Stomach smooth muscle (tissue), 2 donors: ENCODE measurements at regions not wholly inside any gene's neighbourhood (a gene's known extent, or its start where the extent isn't known, plus 50 kb on each side); places are given as distances from the start of the nearest gene placed in this dataset.

Source experiments
- H3K27ac ChIP-seq: one replicate; pipeline ENCODE4 v1.7.0; 2013; ENCODE audit warnings: mild to moderate bottlenecking, low read length, inconsistent platforms
- H3K27me3 ChIP-seq, 2 donors: one replicate each; pipeline ENCODE4 v1.7.0; 2013; ENCODE audit warnings: low read length in 2 of 2; ENCODE audit not compliant: insufficient read depth in 2 of 2, control insufficient read depth in 1 of 2
- H3K36me3 ChIP-seq, 2 donors: one replicate each; pipeline ENCODE4 v1.7.0; 2013; ENCODE audit warnings: low read length in 2 of 2; ENCODE audit not compliant: control insufficient read depth in 2 of 2, insufficient read depth in 2 of 2
- H3K4me1 ChIP-seq: one replicate; pipeline ENCODE4 v1.7.0; 2013; ENCODE audit warnings: low read length; ENCODE audit not compliant: control insufficient read depth, insufficient read depth
- H3K4me3 ChIP-seq, 2 donors: one replicate each; pipeline ENCODE4 v1.7.0; 2013; ENCODE audit warnings: low read length in 2 of 2
- H3K9ac ChIP-seq, 2 donors: one replicate each; pipeline ENCODE4 v1.7.0; 2013; ENCODE audit warnings: low read length in 2 of 2, mild to moderate bottlenecking in 1 of 2
- H3K9me3 ChIP-seq, 2 donors: one replicate each; pipeline ENCODE4 v1.7.0; 2013; ENCODE audit warnings: low read length in 2 of 2; ENCODE audit not compliant: control insufficient read depth in 2 of 2
- donor health status: healthy.
- donor health status: Pancreatic carcinoma.

GRCh38 chr13:111486331-111486730 is 165.9 kb downstream of the TEX29 start:
- Histone ChIP-seq H3K4me1 (no peaks in the 10 kb centered on the region), H3K27me3 (peaks cover 0 to 5% of the 10 kb centered on the region in 2 donors), H3K9ac (no peak overlapping the region), H3K36me3 (no peaks in the 10 kb centered on the region), H3K27ac (no peak overlapping the region), H3K4me3 (no peak overlapping the region), H3K9me3 (peaks cover 3 to 32% of the 10 kb centered on the region in 2 donors)

- H3K36me3 ChIP-seq, result no peaks in the 10 kb centered on the region
- H3K27ac ChIP-seq, result no peak overlapping the region
- H3K4me3 ChIP-seq, result no peak overlapping the region
- H3K9ac ChIP-seq, result no peak overlapping the region
- peaks cover 0 to 5% of the 10 kb centered on the region in 2 donors for H3K27me3 ChIP-seq
- no peaks in the 10 kb centered on the region for H3K4me1 ChIP-seq
- peaks cover 3 to 32% of the 10 kb centered on the region in 2 donors for H3K9me3 ChIP-seq
These were observed 166.4 kb downstream of the TEX29 start for GRCh38 chr13:111486801-111487200.

- Histone ChIP-seq H3K4me3 (no peak overlapping the region), H3K36me3 (no peaks in the 10 kb centered on the region)
These were observed 168.2 kb downstream of the TEX29 start for GRCh38 chr13:111488486-111489132.

GRCh38 chr13:111489301-111489700 is 168.9 kb downstream of the TEX29 start:
- H3K4me3 ChIP-seq, result no peak overlapping the region
- H3K27ac ChIP-seq, result no peak overlapping the region
- H3K27me3 ChIP-seq, result peaks cover under 1 to 3% of the 10 kb centered on the region in 2 donors
- H3K9me3 ChIP-seq, result peaks cover 5 to 32% of the 10 kb centered on the region in 2 donors
- H3K4me1 ChIP-seq, result no peaks in the 10 kb centered on the region
- no peak overlapping the region for H3K9ac ChIP-seq
- H3K36me3 ChIP-seq, result no peaks in the 10 kb centered on the region

More at GRCh38 chr13:111488486-111489132, 168.2 kb downstream of the TEX29 start:
- Histone ChIP-seq H3K27me3 (peaks cover 3 to 5% of the 10 kb centered on the region in 2 donors), H3K9me3 (peaks cover 5 to 32% of the 10 kb centered on the region in 2 donors), H3K4me1 (no peaks in the 10 kb centered on the region), H3K27ac (no peak overlapping the region), H3K9ac (no peak overlapping the region)

GRCh38 chr13:111490611-111491010 is 170.2 kb downstream of the TEX29 start:
- Histone ChIP-seq H3K4me1 (no peaks in the 10 kb centered on the region), H3K4me3 (no peak overlapping the region), H3K36me3 (no peaks in the 10 kb centered on the region), H3K27me3 (peaks cover 0 to 3% of the 10 kb centered on the region in 2 donors), H3K9me3 (peaks cover 7 to 29% of the 10 kb centered on the region in 2 donors), H3K27ac (no peak overlapping the region), H3K9ac (no peak overlapping the region)

- no peaks in the 10 kb centered on the region for H3K36me3 ChIP-seq
- H3K27me3 ChIP-seq, result peaks cover 0 to 3% of the 10 kb centered on the region in 2 donors
- H3K9me3 ChIP-seq, result peaks cover 9 to 25% of the 10 kb centered on the region in 2 donors
- no peaks in the 10 kb centered on the region for H3K4me1 ChIP-seq
- no peak overlapping the region for H3K9ac ChIP-seq
- H3K27ac ChIP-seq, result no peak overlapping the region
- no peak overlapping the region for H3K4me3 ChIP-seq
These were observed 170.6 kb downstream of the TEX29 start for GRCh38 chr13:111491021-111491420.

GRCh38 chr13:111491659-111492058 is 171.2 kb downstream of the TEX29 start:
- Histone ChIP-seq H3K27me3 (peaks cover 0 to 3% of the 10 kb centered on the region in 2 donors), H3K9ac (no peak overlapping the region), H3K36me3 (no peaks in the 10 kb centered on the region), H3K9me3 (peaks cover 9 to 20% of the 10 kb centered on the region in 2 donors), H3K27ac (no peak overlapping the region), H3K4me1 (no peaks in the 10 kb centered on the region), H3K4me3 (no peak overlapping the region)

- Histone ChIP-seq H3K27ac (no peak overlapping the region), H3K27me3 (peaks cover 0 to 3% of the 10 kb centered on the region in 2 donors), H3K9me3 (peaks cover 6 to 14% of the 10 kb centered on the region in 2 donors), H3K4me3 (no peak overlapping the region), H3K36me3 (no peaks in the 10 kb centered on the region), H3K4me1 (no peaks in the 10 kb centered on the region), H3K9ac (no peak overlapping the region)
These were observed 172.0 kb downstream of the TEX29 start for GRCh38 chr13:111492341-111492950.

GRCh38 chr13:111492958-111493357 is 172.5 kb downstream of the TEX29 start:
- no peak overlapping the region for H3K4me3 ChIP-seq
- peaks cover 6 to 10% of the 10 kb centered on the region in 2 donors for H3K9me3 ChIP-seq
- H3K4me1 ChIP-seq, result no peaks in the 10 kb centered on the region

GRCh38 chr13:111493468-111493867 is 173.0 kb downstream of the TEX29 start:
- no peak overlapping the region for H3K27ac ChIP-seq
- no peak overlapping the region for H3K9ac ChIP-seq
- no peaks in the 10 kb centered on the region for H3K4me1 ChIP-seq
- H3K36me3 ChIP-seq, result no peaks in the 10 kb centered on the region
- H3K27me3 ChIP-seq, result peaks cover 0 to 3% of the 10 kb centered on the region in 2 donors
- H3K9me3 ChIP-seq, result peaks cover 5 to 6% of the 10 kb centered on the region in 2 donors
- H3K4me3 ChIP-seq, result no peak overlapping the region

More at GRCh38 chr13:111492958-111493357, 172.5 kb downstream of the TEX29 start:
- H3K9ac ChIP-seq, result no peak overlapping the region
- peaks cover 0 to 3% of the 10 kb centered on the region in 2 donors for H3K27me3 ChIP-seq
- H3K36me3 ChIP-seq, result no peaks in the 10 kb centered on the region
- no peak overlapping the region for H3K27ac ChIP-seq

GRCh38 chr13:111494641-111495040 is 174.2 kb downstream of the TEX29 start:
- H3K9me3 ChIP-seq, result peaks cover 0 to 6% of the 10 kb centered on the region in 2 donors
- H3K9ac ChIP-seq, result no peak overlapping the region
- peaks cover 0 to 3% of the 10 kb centered on the region in 2 donors for H3K27me3 ChIP-seq
- H3K4me3 ChIP-seq, result no peak overlapping the region
- no peak overlapping the region for H3K27ac ChIP-seq
- H3K36me3 ChIP-seq, result no peaks in the 10 kb centered on the region
- no peaks in the 10 kb centered on the region for H3K4me1 ChIP-seq
